ENCODE measurements at regions not wholly inside any gene's neighbourhood (a gene's known extent, or its start where the extent isn't known, plus 50 kb on each side); places are given as distances from the start of the nearest gene placed in this dataset.

GRCh38 chr2:118721817-118722551, 125.5 kb downstream of the EN1 start (continued):
- TF ChIP-seq E2F8 (IDR thresholded peaks at IDR 0.05; ENCODE audit: low read depth, partially characterized antibody) (no peak), ATF1 (CRISPR knock-in tag; IDR thresholded peaks at IDR 0.05) (no peak), ATF1 (tag; IDR thresholded peaks at IDR 0.05) (no peak), RHOXF2B (CRISPR knock-in tag; conservative IDR thresholded peaks at IDR 0.05) (no peak), RBM14 (IDR thresholded peaks at IDR 0.05; ENCODE audit: borderline replicate concordance, insufficient read depth, low read depth, low read length) (no peak), TEAD4 (IDR thresholded peaks at IDR 0.05; ENCODE audit: low read length) (peak; percentile 90), TEAD4 (CRISPR knock-in tag; IDR thresholded peaks at IDR 0.05; ENCODE audit: borderline replicate concordance) (no peak), SMAD1 (IDR thresholded peaks at IDR 0.05; ENCODE audit: low read depth, low read length, partially characterized antibody) (no peak), MEF2A (IDR thresholded peaks at IDR 0.05; ENCODE audit: control insufficient read depth, low read depth, low read length) (no peak), CHD4 (IDR thresholded peaks at IDR 0.05; ENCODE audit: insufficient read depth, insufficient replicate concordance, low read depth, low read length, poor library complexity, severe bottlenecking) (no peak), RBM17 (IDR thresholded peaks at IDR 0.05; ENCODE audit: borderline replicate concordance, low read depth, low read length) (no peak), RBM15 (IDR thresholded peaks at IDR 0.05; ENCODE audit: insufficient read depth, low read length) (no peak), SETDB1 (IDR thresholded peaks at IDR 0.05; ENCODE audit: low read length) (no peak), STAG1 (CRISPR knock-in tag; IDR thresholded peaks at IDR 0.05; ENCODE audit: borderline replicate concordance) (no peak), CEBPG (CRISPR knock-in tag; IDR thresholded peaks at IDR 0.05) (no peak), CEBPG (tag; conservative IDR thresholded peaks at IDR 0.05 in 1 of 2, IDR thresholded peaks at IDR 0.05 in 1 of 2) (no peak), NFE2L1 (tag; IDR thresholded peaks at IDR 0.05; ENCODE audit: borderline replicate concordance, low read depth) (no peak), TCF15 (CRISPR knock-in tag; IDR thresholded peaks at IDR 0.05) (no peak), ATF6 (CRISPR knock-in tag; IDR thresholded peaks at IDR 0.05) (0 out of 2 replicates have a peak, but pooled peaks have one; percentile 61), ATF7 (IDR thresholded peaks at IDR 0.05) (peak; percentile 34), ZNF384 (IDR thresholded peaks at IDR 0.05; ENCODE audit: low read depth, low read length) (no peak), NFRKB (IDR thresholded peaks at IDR 0.05; ENCODE audit: low read depth) (no peak), RBM34 (IDR thresholded peaks at IDR 0.05; ENCODE audit: borderline replicate concordance, insufficient read depth, low read length) (no peak)

Data from K562 (cell line).